ENCODE measurements at regions not wholly inside any gene's neighbourhood (a gene's known extent, or its start where the extent isn't known, plus 50 kb on each side); places are given as distances from the start of the nearest gene placed in this dataset.
"Not testable (repeated sequence)": the region's sequence is repeated elsewhere in the genome, so short reads cannot be mapped to it uniquely, and the experiment has no call there.

DNA sequence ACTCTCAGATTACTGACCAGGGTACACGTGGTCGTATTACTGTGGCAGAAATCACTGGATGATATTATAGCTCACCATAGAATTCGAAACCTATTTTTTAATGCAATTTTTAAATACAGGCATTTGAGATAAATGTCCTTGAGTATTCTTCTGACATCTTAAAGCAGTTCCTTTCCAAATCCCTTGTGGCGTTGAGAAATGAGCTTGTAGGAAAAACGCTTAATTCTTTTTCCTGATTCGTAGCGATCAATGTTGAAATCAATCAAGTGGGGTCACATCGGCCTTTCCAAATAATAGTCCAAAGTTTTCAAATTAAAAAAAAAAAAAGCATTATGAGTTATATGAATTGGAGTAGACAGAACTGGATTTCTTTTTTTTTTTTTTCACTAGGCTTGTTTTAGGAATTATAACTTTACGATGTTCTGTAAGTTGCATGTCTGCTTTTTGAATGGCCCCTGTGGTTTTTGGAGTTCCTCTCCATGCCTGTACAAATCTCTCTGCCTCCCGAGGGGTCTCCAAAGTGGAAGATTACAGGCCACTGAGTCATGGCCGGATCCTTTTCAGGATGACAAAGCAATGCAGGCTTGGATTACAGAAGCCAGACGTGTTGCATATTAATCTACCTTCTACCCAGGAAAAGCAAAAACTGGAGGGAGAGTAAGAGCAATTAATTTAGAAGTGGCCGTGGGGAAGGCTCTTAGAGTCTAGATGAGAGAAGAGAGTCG, 226.1 kb downstream of the SHOX start:
- no peak for DNase-seq (ENCODE audit: low read depth in 1 of 2, low spot score in 1 of 2)

DNA sequence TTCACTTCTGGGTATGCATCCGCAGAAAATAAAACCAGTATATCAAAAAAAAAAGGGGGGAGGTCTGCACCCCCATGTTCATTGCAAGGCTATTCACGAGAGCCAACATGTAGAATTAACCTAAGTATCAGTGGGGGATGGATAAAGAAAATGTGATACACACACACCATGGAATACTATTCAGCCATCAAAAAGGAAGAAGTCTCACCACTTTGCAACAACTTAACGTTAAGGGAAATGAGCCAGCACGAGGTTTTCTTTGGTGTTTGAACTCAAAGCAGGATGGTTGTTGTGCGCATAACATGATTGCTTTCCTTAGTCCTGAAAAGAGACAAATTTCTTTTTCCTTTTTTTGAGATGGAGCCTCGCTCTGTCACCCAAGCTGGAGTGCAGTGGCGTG, 222.7 kb downstream of the SHOX start:
- no peak for DNase-seq (ENCODE audit: low read depth in 1 of 2, low spot score in 1 of 2)

DNA sequence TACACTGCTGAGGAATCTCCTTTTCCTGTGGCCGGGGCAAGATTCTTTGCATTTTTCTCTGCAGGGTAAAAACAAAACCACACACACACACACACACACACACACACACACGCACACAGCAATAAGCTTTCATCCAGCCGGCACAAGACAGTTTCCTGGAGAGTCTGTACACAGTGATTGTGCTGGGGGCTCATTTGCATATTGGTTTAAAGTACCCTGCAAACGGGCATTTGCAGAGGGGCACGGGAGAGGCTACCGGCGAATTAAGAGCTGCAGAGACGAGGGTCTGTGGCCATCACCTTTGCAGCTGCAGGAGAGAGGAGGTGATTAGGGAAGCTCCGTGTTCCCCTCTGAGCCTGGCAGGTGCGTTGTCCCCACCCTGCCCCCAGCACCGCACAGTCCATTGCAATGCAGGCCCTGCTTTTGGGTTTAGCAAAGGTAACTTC, 219.9 kb downstream of the SHOX start:
- DNase-seq (ENCODE audit: low read depth in 1 of 2, low spot score in 1 of 2), result no peak

DNA sequence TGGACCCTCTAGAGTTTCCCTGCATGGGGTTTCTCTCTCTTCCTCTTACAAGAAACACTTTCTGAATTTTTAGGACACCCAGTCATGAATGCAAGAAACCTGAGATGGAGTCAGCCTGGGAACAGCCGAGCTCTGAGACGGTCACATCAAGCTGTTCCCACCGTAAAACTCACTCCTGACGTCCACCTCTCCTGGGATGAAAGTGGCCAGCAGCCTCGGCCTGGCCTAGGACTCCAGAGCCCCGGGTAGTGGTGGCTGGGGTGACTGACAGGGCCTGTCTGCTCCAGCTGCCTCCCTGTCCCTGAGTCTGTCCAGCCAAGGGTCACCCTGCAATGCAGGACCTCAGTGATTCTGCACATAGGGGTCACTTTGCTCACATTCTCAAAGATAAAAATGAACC, 217.8 kb downstream of the SHOX start:
- no peak for DNase-seq (ENCODE audit: low read depth in 1 of 2, low spot score in 1 of 2)

DNA sequence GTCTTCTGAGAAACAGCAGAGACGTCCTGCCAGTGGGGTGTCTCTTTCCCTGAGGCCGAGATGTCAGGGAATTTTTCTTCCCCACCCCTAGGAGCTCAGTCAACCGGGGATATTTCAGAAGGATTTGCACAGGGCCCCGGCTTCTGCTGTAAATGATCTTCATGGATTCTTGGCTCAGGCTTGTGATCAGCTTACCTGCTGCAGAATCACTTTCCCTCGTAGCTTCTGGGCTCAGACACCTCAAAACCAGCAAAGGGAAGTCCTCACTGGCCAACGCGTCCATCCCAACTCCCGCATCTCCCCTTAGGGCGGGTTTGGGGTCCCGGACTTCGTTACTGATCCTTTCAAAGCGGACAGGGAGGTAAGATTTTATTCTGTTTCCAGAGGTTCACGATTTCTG, 212.7 kb downstream of the SHOX start:
- no peak for DNase-seq (ENCODE audit: low read depth in 1 of 2, low spot score in 1 of 2)

DNA sequence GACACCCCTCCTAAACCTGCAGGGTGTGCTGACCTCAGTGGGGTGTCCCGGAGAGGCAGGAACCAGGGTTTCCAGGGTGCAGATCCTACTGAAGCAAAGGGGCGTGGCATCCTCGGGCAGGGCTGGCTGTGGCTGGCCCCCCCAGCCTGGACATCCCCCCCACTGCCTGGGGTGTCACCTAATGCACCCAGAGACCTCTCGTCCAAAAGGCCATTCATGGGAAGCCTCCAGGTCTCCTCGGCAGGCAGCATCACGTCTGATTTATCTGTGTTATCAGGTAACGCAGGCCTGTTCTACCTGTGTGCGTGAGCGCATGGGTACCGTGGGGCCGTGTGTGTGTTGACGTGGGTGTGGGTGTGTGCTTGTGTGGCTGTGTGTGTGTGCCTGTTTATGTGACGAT, 210.0 kb downstream of the SHOX start:
- DNase-seq (ENCODE audit: low read depth in 1 of 2, low spot score in 1 of 2), result no peak

DNA sequence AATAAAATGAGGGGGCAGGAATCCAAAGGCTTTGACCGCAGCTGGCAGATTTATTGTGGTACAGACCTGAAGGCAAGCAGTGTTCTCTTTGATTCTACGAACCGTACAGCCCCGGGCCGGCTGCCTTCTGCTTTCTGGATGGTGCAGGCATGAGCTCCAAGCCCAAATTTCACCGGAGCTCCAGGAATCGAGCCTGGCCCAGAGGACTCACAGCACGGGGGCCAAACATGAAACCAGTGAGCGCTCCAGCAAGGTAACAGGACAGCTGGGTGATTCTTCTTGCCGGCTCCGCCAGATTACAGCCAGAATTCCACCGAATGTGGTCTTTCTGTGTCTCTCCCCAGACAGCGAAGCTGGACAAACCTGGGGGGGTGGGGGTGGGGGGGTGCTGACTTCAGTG, 208.1 kb downstream of the SHOX start:
- DNase-seq (ENCODE audit: low read depth in 1 of 2, low spot score in 1 of 2), result not testable (repeated sequence)

DNA sequence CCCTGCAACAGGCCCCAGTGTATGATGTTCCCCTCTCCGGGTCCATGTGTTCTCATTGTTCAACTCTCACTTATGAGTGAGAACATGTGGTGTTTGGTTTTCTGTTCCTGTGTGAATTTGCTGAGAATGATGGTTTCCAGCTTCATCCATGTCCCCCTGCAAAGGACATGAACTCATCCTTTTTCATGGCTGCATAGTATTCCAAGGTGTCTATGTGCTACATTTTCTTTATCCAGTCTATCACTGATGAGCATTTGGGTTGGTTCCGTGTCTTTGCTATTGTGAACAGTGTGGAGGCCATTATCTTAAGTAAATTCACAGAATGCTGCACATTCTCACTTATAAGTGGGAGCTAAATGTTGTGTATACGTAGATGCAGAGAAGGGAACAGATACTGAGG, 205.3 kb downstream of the SHOX start:
- not testable (repeated sequence) for DNase-seq (ENCODE audit: low read depth in 1 of 2, low spot score in 1 of 2)

DNA sequence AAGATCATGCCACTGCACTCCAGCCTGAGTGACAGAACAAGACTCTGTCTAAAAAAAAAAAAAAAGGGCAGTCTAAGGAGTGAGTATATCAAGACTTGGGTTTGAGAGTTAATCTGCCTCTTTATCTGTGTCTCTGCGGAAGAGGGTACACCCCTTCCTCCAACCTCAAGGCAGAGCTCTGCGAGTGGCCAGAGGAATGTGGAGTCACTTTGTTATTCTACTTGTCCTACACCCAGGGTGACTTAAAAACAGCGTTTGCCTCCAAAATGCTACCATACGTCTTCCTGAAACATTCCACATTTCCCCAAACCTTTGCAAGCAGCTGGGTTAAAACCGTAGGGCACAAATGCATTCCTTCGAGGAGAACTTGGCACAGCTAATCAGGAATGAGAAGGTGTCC, 199.9 kb downstream of the SHOX start:
- no peak for DNase-seq (ENCODE audit: low read depth in 1 of 2, low spot score in 1 of 2)

DNA sequence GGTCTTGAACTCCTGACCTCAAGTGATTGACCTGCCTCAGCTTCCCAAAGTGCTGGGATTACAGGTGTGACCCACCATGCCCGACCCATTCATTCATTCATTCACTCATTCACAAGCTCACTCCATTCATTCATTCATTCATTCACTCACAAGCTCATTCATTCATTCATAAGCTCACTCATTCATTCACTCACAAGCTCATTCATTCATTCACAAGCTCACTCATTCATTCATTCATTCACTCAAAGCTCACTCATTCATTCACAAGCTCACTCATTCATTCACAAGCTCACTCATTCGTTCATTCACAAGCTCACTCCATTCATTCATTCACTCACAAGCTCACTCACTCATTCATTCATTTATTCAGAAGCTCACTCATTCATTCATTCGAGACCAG, 198.6 kb downstream of the SHOX start:
- no peak for DNase-seq (ENCODE audit: low read depth in 1 of 2, low spot score in 1 of 2)

DNA sequence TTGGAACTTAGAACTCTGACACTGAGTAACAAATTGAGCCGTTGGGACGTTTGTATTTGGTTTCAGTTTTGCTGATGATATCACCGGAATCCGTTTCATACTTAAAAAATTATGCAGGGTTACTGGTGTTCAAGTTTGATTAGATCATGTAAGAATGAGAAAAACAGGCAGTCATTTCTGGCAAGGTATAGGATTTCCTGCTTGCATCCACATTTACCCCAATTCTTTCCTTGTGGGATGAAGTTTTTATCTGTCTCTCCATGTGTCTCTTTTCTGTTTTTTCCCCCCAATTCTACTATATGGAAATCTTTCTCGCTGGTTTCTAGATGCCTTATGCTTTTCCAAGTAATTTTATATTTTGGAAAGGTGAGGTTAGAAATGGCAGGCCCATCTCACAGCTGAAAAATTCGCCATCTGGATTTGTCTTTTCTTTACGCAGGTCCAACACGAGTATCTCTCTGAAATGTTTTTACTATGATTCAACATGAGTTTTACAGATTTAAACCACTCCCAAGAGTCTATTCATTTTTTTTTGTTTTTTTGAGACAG, 197.9 kb downstream of the SHOX start:
- no peak for DNase-seq (ENCODE audit: low read depth in 1 of 2, low spot score in 1 of 2)

DNA sequence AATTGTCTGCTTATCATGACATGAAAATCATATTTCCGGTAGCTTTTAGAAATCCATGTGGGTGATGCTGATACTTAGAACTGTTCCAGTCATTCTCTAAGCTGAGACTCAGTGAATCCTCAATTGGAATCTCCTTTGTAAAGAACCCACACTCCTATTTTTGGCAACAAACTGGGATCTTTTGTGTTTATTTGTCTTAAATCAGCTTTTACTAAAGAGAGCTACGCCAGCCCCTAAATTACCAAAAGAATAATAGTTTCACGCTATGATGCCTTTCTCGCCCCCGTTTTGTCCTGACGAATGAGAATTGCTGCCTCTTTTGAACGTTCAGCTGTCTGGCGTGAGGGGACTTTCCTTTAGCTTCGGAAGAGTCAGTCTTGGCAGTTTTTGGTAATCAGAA, 195.9 kb downstream of the SHOX start:
- no peak for DNase-seq (ENCODE audit: low read depth in 1 of 2, low spot score in 1 of 2)

DNA sequence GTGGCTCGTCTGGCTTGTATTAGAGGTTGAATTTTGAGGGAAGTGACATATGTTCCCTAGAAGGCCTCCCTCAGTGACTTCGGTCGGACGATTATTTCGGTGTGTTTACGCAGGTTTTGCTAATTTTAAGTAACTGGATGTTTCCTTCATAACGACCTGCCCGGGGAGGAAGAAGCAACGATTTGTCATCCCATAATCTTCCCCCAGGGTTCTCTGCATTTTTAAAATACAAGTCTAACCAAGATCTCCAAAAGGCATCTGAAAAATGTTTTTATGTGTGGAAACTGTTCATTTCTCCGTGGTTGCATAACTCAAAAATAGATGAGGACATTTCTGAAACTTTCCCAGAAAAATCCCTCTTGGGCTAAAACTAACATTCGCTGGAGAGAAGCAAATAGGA, 195.4 kb downstream of the SHOX start:
- no peak for DNase-seq (ENCODE audit: low read depth in 1 of 2, low spot score in 1 of 2)

DNA sequence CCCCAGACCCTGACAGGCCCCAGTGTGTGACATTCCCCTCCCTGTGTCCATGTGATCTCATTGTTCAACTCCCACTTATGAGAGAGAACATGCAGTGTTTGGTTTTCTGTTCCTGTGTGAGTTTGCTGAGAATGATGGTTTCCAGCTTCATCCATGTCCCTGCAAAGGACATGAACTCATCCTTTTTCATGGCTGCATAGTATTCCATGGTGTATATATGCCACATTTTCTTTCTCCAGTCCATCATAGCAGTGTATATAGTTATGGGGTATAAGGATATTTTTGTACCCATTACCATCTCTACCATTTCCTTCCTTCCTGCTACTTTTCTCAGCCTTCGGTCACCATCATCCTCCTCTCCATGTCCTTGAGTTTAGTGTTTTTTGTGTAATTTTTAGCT, 192.5 kb downstream of the SHOX start:
- not testable (repeated sequence) for DNase-seq (ENCODE audit: low read depth in 1 of 2, low spot score in 1 of 2)

DNA sequence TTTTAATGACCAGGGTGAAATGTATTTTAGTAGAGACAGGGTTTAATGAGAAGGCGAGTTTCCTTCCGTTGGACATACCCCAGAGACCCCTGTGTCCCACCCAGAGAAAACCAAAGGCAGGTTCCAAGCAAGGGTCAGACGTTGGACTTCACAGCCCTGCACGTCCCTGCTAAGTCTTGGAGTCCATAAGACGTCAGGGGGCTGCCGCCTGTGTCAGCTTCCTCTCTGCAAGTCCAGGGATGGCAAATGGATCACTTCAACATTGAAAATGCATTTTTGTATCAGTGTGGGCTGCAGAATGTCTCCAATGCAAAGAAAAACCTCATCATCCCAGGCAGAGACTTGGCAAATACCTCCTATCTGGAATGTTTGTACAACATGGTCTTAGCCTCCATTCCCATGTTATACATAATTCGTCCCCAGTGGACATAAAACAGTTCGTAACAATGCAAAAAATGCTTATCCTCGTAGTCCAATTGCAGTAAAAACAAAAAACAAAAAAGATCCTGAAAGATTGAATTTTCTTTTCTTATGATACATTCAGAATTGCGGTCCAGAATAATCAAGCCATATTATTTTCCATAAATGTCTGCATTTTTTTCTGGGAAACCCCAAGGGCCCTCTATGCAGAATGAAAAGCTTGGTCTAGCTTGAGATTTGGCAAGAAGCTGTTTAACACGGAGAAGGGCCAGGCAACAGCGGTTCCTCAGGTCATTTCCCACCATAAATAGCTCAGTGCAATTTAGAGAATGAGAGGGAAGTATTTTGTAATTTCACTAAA, 190.9 kb downstream of the SHOX start:
- DNase-seq (ENCODE audit: low read depth in 1 of 2, low spot score in 1 of 2), result no peak

DNA sequence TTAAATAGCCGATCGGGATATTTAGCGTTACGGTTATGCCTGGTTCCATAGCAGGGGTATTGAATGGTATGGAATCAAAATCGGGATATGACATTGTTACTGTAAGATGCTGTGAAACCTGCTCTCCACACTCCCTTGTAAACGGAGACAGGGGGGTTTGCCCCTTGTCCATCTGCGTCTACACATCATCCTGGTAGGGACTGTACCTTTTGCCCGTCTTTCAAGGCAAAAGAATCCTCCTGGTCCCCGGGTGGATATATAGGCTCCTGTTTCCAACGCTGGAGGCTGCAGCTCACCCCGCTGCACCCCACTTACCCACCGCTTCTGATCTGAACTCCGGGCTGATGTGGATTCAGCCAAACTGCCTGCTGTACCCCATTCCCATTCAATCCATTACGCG, 189.1 kb downstream of the SHOX start:
- DNase-seq (ENCODE audit: low read depth in 1 of 2, low spot score in 1 of 2), result no peak

DNA sequence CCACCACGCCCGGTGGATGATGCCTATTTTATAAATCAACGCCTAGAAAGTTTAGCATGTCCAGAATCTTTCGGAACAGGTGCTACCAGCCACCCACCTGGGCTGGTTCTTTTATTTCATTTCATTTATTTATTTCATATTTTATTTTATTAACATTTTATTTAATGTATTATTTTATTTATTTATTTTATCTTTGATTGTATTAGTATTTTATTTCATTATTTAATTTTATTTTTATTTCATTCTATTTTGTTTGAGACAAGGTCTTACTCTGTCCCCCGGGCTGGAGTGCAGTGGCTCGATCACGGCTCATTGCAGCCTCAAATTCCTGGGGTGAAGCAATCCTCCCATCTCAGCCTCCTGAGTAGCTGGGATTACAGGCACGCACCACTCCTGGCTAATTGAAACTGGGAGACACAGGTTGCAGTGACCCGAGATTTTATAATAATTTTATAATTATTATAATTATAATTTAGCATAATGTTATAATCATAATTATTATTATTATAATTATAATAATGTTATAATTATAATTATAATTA, 187.2 kb downstream of the SHOX start:
- no peak for DNase-seq (ENCODE audit: low read depth in 1 of 2, low spot score in 1 of 2)

DNA sequence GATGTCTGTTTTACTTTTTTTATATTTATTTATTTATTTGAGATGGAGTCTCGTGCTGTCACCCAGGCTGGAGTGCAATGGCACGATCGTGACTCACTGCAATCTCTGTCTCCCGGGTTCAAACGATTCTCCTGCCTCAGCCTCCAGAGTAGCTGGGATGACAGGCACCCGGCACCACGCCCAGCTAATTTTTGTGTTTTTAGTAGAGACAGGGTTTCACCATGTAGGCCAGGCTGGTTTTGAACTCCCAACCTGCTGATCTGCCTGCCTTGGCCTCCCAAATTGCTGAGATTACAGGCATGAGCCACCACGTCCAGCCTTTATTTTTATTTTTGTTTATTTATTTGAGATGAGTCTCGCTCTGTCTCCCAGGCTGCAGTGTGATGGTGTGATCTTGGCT, 186.6 kb downstream of the SHOX start:
- DNase-seq (ENCODE audit: low read depth in 1 of 2, low spot score in 1 of 2), result not testable (repeated sequence)

DNA sequence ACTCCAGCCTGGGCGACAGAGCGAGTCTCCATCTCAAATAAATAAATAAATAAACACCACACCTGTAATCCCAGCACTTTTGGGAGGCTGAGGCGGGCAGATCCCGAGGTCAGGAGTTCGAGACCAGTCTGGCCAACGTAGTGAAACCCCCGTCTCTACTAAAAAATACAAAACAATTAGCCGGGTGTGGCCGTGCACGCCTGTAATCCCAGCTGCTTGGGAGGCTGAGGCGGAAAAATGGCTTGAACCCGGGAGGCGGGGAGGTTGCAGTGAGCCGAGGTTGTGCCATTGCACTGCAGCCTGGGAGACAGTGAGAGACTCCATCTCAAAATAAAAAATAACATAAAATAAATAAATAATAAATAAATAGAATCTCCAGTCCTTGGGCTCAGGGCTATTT, 185.8 kb downstream of the SHOX start:
- DNase-seq (ENCODE audit: low read depth in 1 of 2, low spot score in 1 of 2), result no peak

DNA sequence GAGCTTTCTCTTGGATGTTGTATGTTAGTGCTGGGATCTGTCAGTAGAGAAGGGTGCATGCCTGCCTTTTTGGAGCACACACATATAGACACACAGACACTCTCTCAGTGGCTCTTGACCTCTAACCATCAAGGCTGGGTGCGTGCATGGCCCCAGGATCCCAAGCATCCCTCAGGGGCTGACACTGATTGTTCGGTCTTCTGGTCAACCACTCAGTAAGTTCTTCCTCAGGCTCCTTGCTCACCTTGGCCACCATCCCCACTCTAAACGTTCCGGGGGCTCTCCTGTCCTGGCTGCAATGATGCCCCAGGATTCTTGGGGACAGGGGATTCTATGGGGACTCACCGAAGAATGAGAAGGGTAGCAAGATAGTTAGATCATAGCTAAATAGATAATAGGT, 179.6 kb downstream of the SHOX start:
- no peak for DNase-seq (ENCODE audit: low read depth in 1 of 2, low spot score in 1 of 2)

DNA sequence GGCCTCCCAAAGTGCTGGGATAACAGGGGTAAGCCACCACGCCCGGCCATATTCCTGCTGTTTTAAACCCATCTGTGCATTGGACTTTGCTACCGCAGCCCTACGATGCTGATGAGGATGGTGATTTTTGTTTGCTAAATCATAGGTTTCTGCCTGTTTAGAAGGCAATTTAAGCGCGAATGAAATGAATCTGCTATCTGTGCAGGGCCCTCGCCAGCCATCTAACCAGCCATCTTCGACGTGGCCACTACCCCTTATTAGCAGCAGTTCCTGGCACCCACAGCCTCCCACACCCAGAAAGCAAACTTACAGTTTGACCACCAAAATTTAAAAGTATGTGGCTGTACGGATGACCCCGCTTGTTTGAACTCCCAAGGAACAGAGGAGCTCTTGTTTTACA, 178.5 kb downstream of the SHOX start:
- DNase-seq (ENCODE audit: low read depth in 1 of 2, low spot score in 1 of 2), result no peak

DNA sequence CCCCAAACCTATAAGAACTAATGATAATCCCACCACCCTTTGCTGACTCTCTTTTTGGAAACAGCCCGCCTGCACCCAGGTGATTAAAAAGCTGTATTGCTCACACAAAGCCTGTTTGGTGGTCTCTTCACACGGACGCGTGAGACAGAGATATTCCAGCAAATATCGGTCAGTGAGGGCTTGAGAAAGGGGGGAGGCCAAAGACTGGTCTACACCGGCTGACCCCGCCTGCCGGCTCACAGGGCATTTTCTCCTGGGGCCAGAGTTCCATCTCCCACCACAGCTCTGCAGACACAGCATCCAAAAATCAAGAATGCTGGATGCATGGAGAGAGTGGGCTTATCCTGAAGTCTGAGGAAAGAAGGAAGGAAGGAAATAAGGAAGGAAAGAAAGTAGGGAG, 176.0 kb downstream of the SHOX start:
- no peak for DNase-seq (ENCODE audit: low read depth in 1 of 2, low spot score in 1 of 2)
